Uterus (tissue), 3 donors: ENCODE measurements at regions not wholly inside any gene's neighbourhood (a gene's known extent, or its start where the extent isn't known, plus 50 kb on each side); places are given as distances from the start of the nearest gene placed in this dataset.

Source experiments
- DNase-seq, 2 donors: peaks; one replicate each; pipeline ENCODE4 v3.0.0-alpha.2; 2019 to 2020
- H3K27ac ChIP-seq, 2 donors: fragments of 200-600 bp; sonication (generic); 1 replicate in 1 of 2; 2 replicates in 1 of 2; pipeline ENCODE4 v1.5.1; 2016 to 2018
- H3K27me3 ChIP-seq, 2 donors: fragments of 200-600 bp; sonication (generic); one replicate each; pipeline ENCODE4 v1.5.1; 2018 to 2019; ENCODE audit warnings: control low read depth in 1 of 2
- H3K36me3 ChIP-seq, 2 donors: fragments of 200-600 bp; sonication (generic); one replicate each; pipeline ENCODE4 v1.5.1; 2019; ENCODE audit warnings: control low read depth in 1 of 2
- H3K4me1 ChIP-seq, 2 donors: fragments of 200-600 bp; sonication (generic); one replicate each; pipeline ENCODE4 v1.5.1; 2018 to 2019; ENCODE audit warnings: control low read depth in 1 of 2
- H3K4me3 ChIP-seq, 2 donors: fragments of 200-600 bp; sonication (generic); 1 replicate in 1 of 2; 2 replicates in 1 of 2; pipeline ENCODE4 v1.5.1; 2018 to 2019; ENCODE audit warnings: mild to moderate bottlenecking in 1 of 2
- H3K9me3 ChIP-seq, 2 donors: fragments of 200-600 bp; sonication (generic); one replicate each; pipeline ENCODE4 v1.5.1; 2019; ENCODE audit warnings: control low read depth in 1 of 2
- POLR2A ChIP-seq, 2 donors: fragments of 450-650 bp; IDR thresholded peaks; one replicate each; pipeline ENCODE4 v1.6.1; 2016; ENCODE audit warnings: antibody characterized with exemption in 2 of 2, mild to moderate bottlenecking in 1 of 2, moderate library complexity in 1 of 2
- intact Hi-C: fragments of 100-400 bp; cut with DNase I; formaldehyde crosslinking; loops from one replicate; pipeline ENCODE4 v1.15.1; 2023; ENCODE audit warnings: low total_unique reads
- TF ChIP-seq, protein P1 (sequence below), 4 experiments: fragments of 200-600 bp in 2 of 4; fragments of 450-650 bp in 2 of 4; sonication (generic) in 2 of 4; IDR thresholded peaks; one replicate each; pipeline ENCODE4 v1.5.1; 2016 to 2019; ENCODE audit warnings: antibody characterized with exemption in 4 of 4, mild to moderate bottlenecking in 2 of 4, moderate library complexity in 1 of 4
- donor health status: DM: yes; HTN: yes; CAD: no.

DNA sequence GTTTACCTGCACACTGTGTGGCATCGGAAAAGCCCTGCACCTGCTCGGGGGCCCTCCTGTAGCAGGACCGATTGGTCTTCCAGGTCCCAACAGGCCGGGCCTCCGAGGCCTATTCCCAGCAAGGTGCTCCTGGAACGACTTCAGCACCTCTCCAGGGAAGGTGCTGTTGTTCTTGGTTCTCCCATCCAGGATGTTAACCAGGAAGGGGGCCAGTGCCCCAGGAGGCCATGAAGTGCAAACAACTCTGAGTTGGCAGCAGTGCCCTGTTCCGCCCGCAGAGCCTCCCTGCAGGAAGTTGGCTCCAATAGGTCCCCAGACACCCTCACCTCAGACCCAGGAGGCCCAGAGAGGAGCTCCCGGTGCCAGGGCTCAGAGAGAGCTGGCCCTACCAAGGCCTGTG, 64.0 kb upstream of the DUSP5 start:
- Histone ChIP-seq H3K27ac (no peak overlapping the region), H3K27me3 (no peaks in the 10 kb centered on the region), H3K4me3 (no peak overlapping the region), H3K36me3 (no peaks in the 10 kb centered on the region), H3K9me3 (no peaks in the 10 kb centered on the region), H3K4me1 (no peaks in the 10 kb centered on the region)
- TF ChIP-seq, protein P1, sequence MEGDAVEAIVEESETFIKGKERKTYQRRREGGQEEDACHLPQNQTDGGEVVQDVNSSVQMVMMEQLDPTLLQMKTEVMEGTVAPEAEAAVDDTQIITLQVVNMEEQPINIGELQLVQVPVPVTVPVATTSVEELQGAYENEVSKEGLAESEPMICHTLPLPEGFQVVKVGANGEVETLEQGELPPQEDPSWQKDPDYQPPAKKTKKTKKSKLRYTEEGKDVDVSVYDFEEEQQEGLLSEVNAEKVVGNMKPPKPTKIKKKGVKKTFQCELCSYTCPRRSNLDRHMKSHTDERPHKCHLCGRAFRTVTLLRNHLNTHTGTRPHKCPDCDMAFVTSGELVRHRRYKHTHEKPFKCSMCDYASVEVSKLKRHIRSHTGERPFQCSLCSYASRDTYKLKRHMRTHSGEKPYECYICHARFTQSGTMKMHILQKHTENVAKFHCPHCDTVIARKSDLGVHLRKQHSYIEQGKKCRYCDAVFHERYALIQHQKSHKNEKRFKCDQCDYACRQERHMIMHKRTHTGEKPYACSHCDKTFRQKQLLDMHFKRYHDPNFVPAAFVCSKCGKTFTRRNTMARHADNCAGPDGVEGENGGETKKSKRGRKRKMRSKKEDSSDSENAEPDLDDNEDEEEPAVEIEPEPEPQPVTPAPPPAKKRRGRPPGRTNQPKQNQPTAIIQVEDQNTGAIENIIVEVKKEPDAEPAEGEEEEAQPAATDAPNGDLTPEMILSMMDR (IDR thresholded peaks at IDR 0.05), result no peak
- TF ChIP-seq POLR2A (IDR thresholded peaks at IDR 0.05), result no peak
- intact Hi-C loops, result no loop called here
- DNase-seq, result no peak

DNA sequence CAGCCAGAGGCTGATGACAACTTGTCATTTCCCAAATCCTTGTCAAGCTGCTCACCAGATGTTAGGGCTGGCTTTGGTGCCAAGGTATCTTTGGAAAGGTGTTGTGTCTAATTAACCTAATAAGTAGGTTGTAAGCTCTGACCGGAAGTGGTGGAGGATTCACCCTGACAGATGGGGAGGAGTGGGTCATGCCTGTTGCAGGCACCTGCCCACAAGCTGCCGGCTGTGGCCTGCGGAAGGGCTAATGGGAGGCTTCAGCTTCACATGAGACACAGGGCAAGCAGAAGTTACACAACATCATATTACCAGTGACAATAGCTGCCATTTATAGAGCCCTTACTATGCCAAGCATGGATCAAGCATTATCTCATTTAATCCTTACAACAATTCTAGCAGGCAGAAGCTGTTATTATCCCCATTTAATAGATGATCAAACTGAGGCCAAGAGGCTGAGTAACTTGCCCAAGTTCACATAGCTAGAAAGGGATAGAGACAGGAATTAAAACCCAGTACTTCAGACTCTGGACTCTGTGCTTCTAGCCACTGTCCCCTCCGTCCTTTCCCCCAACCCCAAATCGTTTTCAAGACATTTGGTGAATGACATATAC, 63.1 kb upstream of the DUSP5 start:
- no peak for DNase-seq
- no peaks in the 10 kb centered on the region for H3K4me1 ChIP-seq
- no peak overlapping the region for H3K4me3 ChIP-seq
- H3K9me3 ChIP-seq, result no peaks in the 10 kb centered on the region
- intact Hi-C loops, result no loop called here
- no peaks in the 10 kb centered on the region for H3K27me3 ChIP-seq
- H3K36me3 ChIP-seq, result no peaks in the 10 kb centered on the region
- no peak overlapping the region for H3K27ac ChIP-seq
- no peak for TF ChIP-seq POLR2A (IDR thresholded peaks at IDR 0.05)
- TF ChIP-seq, protein P1 (IDR thresholded peaks at IDR 0.05), result no peak

DNA sequence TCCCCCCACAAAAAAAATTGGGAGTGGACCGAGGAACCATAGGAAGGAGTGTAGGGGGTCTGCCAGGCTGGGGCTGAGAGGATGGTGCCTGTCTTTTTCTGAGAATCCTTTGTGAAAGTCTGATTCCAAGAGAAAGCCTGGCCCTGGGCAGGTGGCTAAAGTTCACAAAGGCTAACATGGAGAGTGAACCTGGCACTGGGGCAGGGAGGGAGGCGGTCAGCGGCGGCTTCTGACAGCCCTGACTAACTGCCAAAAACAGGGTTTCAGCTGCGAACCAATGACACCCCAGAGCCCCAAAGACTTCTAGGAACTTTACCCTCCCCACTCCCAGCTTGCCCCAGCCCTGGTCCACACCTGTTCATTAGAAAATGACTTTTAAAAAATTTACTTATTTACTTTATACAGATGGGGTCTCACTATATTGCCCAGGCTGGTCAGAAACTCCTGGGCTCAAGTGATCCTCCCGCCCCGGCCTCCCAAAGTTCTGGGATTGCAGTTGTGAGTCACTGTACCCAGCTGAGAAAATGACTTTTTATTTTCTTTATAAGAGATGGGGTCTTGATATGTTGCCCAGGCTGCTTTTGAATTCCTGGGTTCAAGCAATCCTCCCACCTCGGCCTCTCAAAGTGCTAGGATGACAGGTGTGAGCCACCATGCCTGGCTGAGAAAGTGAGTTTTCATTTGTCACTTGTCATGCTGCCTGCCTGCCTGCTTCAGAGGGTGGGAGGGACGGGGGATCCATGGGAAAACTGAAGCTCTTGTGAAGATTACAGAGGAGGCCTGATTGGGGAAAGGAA, 61.0 kb upstream of the DUSP5 start:
- H3K9me3 ChIP-seq, result no peaks in the 10 kb centered on the region
- H3K27me3 ChIP-seq, result no peaks in the 10 kb centered on the region
- intact Hi-C loops, result no loop called here
- H3K36me3 ChIP-seq, result no peaks in the 10 kb centered on the region
- no peaks in the 10 kb centered on the region for H3K4me1 ChIP-seq
- H3K27ac ChIP-seq, result no peak overlapping the region
- DNase-seq, result no peak
- TF ChIP-seq, protein P1 (IDR thresholded peaks at IDR 0.05), result no peak
- no peak for TF ChIP-seq POLR2A (IDR thresholded peaks at IDR 0.05)
- H3K4me3 ChIP-seq, result no peak overlapping the region

DNA sequence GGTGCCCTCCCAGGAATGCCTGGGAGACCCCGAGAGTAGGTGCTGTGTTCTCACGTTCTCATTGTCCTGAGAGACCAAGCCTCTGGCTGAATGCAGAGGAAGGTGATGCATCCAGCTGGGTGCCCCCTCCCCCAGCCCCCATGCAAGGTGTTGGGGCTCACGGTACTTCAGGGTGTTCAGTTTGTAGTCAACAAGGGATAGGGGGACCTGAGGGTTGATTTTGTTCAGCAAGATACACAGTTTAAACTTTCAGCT, 60.4 kb upstream of the DUSP5 start:
- TF ChIP-seq, protein P1 (IDR thresholded peaks at IDR 0.05), result no peak
- no peak for TF ChIP-seq POLR2A (IDR thresholded peaks at IDR 0.05)
- Histone ChIP-seq H3K36me3 (no peaks in the 10 kb centered on the region), H3K27me3 (no peaks in the 10 kb centered on the region), H3K9me3 (no peaks in the 10 kb centered on the region), H3K4me1 (no peaks in the 10 kb centered on the region), H3K4me3 (no peak overlapping the region), H3K27ac (no peak overlapping the region)
- intact Hi-C loops, result no loop called here
- no peak for DNase-seq

DNA sequence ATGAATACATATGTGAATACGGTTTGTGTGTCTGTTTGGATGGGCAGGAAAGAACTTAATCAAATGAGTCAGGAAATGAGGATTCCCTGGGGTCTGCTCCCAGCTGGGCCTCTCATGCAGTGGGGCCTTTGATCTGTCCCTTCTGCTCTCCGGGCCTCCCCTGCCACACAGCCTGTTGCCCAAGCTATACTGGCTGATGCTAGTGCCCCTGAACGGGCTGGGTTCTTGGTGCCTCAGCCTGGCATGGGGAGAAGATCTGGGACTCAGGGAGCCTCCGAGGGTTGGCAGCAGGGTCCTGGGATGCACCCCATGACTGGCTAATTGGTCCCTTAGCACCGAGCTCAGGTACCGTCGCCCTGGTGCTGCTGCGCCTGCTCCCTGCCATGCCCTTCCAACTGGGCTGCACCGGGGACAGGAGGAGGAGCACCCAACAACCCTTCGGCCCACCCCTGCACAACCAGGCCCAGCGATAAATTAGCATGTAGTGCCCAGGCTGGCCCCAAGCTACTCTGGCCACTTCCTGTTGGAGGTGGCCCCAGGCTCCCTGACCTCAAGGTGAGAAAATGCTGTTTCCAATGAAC, 59.9 kb upstream of the DUSP5 start:
- TF ChIP-seq, protein P1 (IDR thresholded peaks at IDR 0.05), result no peak
- TF ChIP-seq POLR2A (IDR thresholded peaks at IDR 0.05), result no peak
- Histone ChIP-seq H3K4me1 (no peaks in the 10 kb centered on the region), H3K4me3 (no peak overlapping the region), H3K9me3 (no peaks in the 10 kb centered on the region), H3K36me3 (no peaks in the 10 kb centered on the region), H3K27ac (no peak overlapping the region), H3K27me3 (no peaks in the 10 kb centered on the region)
- DNase-seq, result no peak
- intact Hi-C loops, result no loop called here
